ENCODE measurements at regions not wholly inside any gene's neighbourhood (a gene's known extent, or its start where the extent isn't known, plus 50 kb on each side); places are given as distances from the start of the nearest gene placed in this dataset.

- TF ChIP-seq CTCF (conservative IDR thresholded peaks at IDR 0.05; ENCODE audit: low read depth in 2 of 2) (peak; percentile 88 to 90), POLR2AphosphoS5 (IDR thresholded peaks at IDR 0.05; ENCODE audit: low read depth) (no peak), CREB1 (CRISPR knock-in tag; IDR thresholded peaks at IDR 0.05; ENCODE audit: low read depth) (no peak), REST (IDR thresholded peaks at IDR 0.05; ENCODE audit: unreplicated experiment) (no peak), EZH2phosphoT487 (IDR thresholded peaks at IDR 0.05; ENCODE audit: unreplicated experiment) (no peak), JUNB (IDR thresholded peaks at IDR 0.05; ENCODE audit: unreplicated experiment) (no peak), EZH2 (IDR thresholded peaks at IDR 0.05; ENCODE audit: low read depth, unreplicated experiment) (no peak), ETS1 (IDR thresholded peaks at IDR 0.05) (no peak), ZNF331 (CRISPR knock-in tag; IDR thresholded peaks at IDR 0.05; ENCODE audit: low read depth) (no peak), NANOG (IDR thresholded peaks at IDR 0.05; ENCODE audit: borderline replicate concordance) (no peak)
Measured at GRCh38 chr2:212686285-212686895, 147.8 kb upstream of the ERBB4 start.

Measured in GM23338 (cell line).